ENCODE measurements at regions not wholly inside any gene's neighbourhood (a gene's known extent, or its start where the extent isn't known, plus 50 kb on each side); places are given as distances from the start of the nearest gene placed in this dataset.

GRCh38 chr15:46732060-46732459, 985.2 kb upstream of the SEMA6D start:
- TF ChIP-seq CTCF (conservative IDR thresholded peaks at IDR 0.05; ENCODE audit: low read depth, low read length) (no peak), EZH2 (IDR thresholded peaks at IDR 0.05; ENCODE audit: borderline replicate concordance, low read depth, low read length, poor library complexity, severe bottlenecking) (no peak)
